ENCODE measurements at regions not wholly inside any gene's neighbourhood (a gene's known extent, or its start where the extent isn't known, plus 50 kb on each side); places are given as distances from the start of the nearest gene placed in this dataset.

- no peak for TF ChIP-seq POLR2A (IDR thresholded peaks at IDR 0.05; ENCODE audit: low read length)
- no peak for TF ChIP-seq GATA1 (IDR thresholded peaks at IDR 0.05; ENCODE audit: low read depth, low read length)
Observed at GRCh38 chr9:106082621-106083020, 388.3 kb downstream of the TMEM38B start.
